Right lobe of liver (tissue), 4 donors: ENCODE measurements at regions not wholly inside any gene's neighbourhood (a gene's known extent, or its start where the extent isn't known, plus 50 kb on each side); places are given as distances from the start of the nearest gene placed in this dataset.

Source experiments
- POLR2A ChIP-seq: fragments of 450-650 bp; IDR thresholded peaks from one replicate; pipeline ENCODE4 v1.6.1; 2017; ENCODE audit warnings: antibody characterized with exemption, mild to moderate bottlenecking
- TF ChIP-seq, protein P1 (sequence below), 4 donors: fragments of 200-600 bp in 3 of 4; fragments of 450-650 bp in 1 of 4; IDR thresholded peaks; one replicate each; pipeline versions ENCODE4 v1.5.1 to v1.8.0; 2016 to 2022; ENCODE audit warnings: antibody characterized with exemption in 4 of 4, mild to moderate bottlenecking in 2 of 4
- donor health status: DM: no; HTN: no; CAD: no.
- donor health status: DM: no; HTN: no; CAD: no.
- donor health status: DM: no; HTN: yes; CAD: no.

DNA sequence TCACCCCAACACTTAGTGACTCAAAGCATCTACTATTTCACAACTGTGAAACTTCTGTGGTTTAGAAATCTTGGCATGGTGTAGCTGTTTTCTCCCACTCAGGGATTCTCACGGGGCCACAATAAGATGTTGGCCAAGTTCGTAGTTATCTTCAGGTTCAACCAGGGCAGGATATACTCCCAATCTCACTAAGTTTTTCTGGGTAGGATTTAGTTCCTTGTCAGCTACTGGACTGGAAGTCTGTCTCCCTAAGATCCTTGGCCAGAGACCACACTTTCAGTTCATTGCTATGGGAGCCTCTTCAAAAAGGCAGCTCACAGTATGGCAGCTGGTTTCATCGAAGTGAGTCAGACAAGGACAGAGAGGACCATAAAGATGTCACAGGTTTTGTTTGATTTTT, 111.7 kb upstream of the PDHA2 start:
- TF ChIP-seq, protein P1, sequence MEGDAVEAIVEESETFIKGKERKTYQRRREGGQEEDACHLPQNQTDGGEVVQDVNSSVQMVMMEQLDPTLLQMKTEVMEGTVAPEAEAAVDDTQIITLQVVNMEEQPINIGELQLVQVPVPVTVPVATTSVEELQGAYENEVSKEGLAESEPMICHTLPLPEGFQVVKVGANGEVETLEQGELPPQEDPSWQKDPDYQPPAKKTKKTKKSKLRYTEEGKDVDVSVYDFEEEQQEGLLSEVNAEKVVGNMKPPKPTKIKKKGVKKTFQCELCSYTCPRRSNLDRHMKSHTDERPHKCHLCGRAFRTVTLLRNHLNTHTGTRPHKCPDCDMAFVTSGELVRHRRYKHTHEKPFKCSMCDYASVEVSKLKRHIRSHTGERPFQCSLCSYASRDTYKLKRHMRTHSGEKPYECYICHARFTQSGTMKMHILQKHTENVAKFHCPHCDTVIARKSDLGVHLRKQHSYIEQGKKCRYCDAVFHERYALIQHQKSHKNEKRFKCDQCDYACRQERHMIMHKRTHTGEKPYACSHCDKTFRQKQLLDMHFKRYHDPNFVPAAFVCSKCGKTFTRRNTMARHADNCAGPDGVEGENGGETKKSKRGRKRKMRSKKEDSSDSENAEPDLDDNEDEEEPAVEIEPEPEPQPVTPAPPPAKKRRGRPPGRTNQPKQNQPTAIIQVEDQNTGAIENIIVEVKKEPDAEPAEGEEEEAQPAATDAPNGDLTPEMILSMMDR (IDR thresholded peaks at IDR 0.05), result no peak
- no peak for TF ChIP-seq POLR2A
